ENCODE measurements at regions not wholly inside any gene's neighbourhood (a gene's known extent, or its start where the extent isn't known, plus 50 kb on each side); places are given as distances from the start of the nearest gene placed in this dataset.

GRCh38 chr12:31877884-31878283, 81.3 kb upstream of the RESF1 start:
- TF ChIP-seq CTCF (IDR thresholded peaks at IDR 0.05): no peak
- TF ChIP-seq EZH2phosphoT487 (IDR thresholded peaks at IDR 0.05): no peak

Data from neural progenitor cell (in vitro differentiated cells).